Thyroid gland (tissue), 4 donors: ENCODE measurements at regions not wholly inside any gene's neighbourhood (a gene's known extent, or its start where the extent isn't known, plus 50 kb on each side); places are given as distances from the start of the nearest gene placed in this dataset.

Experiments
- POLR2A ChIP-seq, 2 donors: fragments of 450-650 bp; IDR thresholded peaks; one replicate each; pipeline ENCODE4 v1.6.1; 2017; ENCODE audit warnings: antibody characterized with exemption in 2 of 2, mild to moderate bottlenecking in 2 of 2, moderate library complexity in 1 of 2
- TF ChIP-seq, protein P1 (sequence below), 6 experiments: fragments of 200-600 bp in 3 of 6; fragments of 450-650 bp in 3 of 6; sonication (generic) in 3 of 6; IDR thresholded peaks; one replicate each; pipeline ENCODE4 v1.5.1; 2016 to 2019; ENCODE audit warnings: antibody characterized with exemption in 6 of 6, mild to moderate bottlenecking in 2 of 6, inconsistent platforms in 1 of 6, moderate library complexity in 1 of 6

DNA sequence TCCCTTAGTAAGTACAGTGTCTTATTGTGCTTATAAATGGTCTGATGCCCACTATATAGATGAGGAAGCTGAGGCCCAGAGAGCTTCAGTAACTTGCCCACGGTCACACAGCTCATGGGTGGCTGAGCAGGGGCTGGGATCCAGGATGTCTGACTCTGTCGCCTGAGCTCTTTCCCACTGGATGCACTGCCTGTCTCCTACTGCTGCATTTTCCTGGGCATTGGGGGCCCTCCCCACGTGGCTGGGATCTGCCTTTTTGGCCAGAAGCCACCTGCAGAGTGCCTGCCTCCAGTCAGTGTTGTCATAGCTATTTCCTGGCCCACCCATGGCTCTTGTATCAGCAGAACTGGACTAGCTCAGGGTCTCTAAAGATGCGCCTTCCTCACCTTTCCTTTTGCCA, 57.5 kb upstream of the TAMM41 start:
- TF ChIP-seq, protein P1, sequence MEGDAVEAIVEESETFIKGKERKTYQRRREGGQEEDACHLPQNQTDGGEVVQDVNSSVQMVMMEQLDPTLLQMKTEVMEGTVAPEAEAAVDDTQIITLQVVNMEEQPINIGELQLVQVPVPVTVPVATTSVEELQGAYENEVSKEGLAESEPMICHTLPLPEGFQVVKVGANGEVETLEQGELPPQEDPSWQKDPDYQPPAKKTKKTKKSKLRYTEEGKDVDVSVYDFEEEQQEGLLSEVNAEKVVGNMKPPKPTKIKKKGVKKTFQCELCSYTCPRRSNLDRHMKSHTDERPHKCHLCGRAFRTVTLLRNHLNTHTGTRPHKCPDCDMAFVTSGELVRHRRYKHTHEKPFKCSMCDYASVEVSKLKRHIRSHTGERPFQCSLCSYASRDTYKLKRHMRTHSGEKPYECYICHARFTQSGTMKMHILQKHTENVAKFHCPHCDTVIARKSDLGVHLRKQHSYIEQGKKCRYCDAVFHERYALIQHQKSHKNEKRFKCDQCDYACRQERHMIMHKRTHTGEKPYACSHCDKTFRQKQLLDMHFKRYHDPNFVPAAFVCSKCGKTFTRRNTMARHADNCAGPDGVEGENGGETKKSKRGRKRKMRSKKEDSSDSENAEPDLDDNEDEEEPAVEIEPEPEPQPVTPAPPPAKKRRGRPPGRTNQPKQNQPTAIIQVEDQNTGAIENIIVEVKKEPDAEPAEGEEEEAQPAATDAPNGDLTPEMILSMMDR (IDR thresholded peaks at IDR 0.05) = no peak
- no peak for TF ChIP-seq POLR2A (IDR thresholded peaks at IDR 0.05)
